ENCODE measurements at regions not wholly inside any gene's neighbourhood (a gene's known extent, or its start where the extent isn't known, plus 50 kb on each side); places are given as distances from the start of the nearest gene placed in this dataset.

GRCh38 chr11:19561011-19561410 is 151.6 kb upstream of the NAV2 start:
- DNase-seq (ENCODE audit: low read depth) (no peak), FAIRE-seq (no peak)
- peaks cover 1% of the 10 kb centered on the region for H3K27me3 ChIP-seq (ENCODE audit: control insufficient read depth, insufficient read depth, low read length)
- H3K36me3 ChIP-seq (ENCODE audit: control insufficient read depth, insufficient read depth, low read length) = no peaks in the 10 kb centered on the region
- H3K4me3 ChIP-seq (ENCODE audit: low read depth, low read length) = no peak overlapping the region
- TF ChIP-seq CTCF (IDR thresholded peaks at IDR 0.05; ENCODE audit: insufficient read depth, low read length, severe bottlenecking) = no peak

DNA sequence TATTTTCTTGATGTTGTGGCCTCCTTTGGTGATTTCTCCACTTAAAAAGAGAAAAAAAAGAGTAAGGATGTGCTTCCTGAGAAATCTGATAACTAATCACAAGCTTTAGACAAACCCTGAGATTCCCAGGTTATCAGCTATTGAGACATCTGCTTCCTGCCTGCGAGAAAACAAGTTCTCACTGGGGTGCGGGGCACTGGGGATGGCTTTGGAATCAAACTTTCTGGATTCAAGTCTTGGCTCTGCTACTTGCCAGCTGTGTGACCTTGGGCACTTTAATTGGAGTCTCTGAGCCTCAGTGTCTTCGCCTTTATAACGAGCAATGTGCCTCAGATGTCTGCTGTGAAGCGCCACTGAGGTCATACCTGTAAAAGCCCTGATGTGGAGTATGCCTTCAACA is 152.5 kb upstream of the NAV2 start:
- no peak for DNase-seq (ENCODE audit: low read depth)
- Histone ChIP-seq H3K27me3 (ENCODE audit: control insufficient read depth, insufficient read depth, low read length) (peaks cover 1% of the 10 kb centered on the region), H3K36me3 (ENCODE audit: control insufficient read depth, insufficient read depth, low read length) (no peaks in the 10 kb centered on the region), H3K4me3 (ENCODE audit: low read depth, low read length) (no peak overlapping the region)
- no peak for TF ChIP-seq CTCF (IDR thresholded peaks at IDR 0.05; ENCODE audit: insufficient read depth, low read length, severe bottlenecking)
- FAIRE-seq = no peak

DNA sequence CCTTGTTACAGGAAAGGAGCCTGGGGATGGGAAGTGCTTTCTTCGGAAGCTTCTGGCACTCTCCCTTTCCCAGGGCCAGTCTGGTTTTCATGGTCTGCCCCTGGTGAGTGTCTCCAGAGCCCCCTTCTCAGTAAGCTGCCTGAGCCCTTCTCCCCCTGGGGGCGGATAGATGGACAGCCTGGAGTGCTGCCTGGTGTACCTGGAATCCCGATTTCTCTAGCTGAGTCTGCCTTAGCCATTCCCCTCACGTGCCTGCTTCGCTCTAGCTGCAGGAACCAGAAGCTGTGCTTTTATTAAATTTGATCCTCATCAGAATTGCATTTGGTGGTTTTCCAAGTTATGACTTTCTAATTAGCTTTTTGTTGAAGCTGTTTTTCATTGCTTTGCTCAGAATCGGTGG is 152.9 kb upstream of the NAV2 start:
- Histone ChIP-seq H3K36me3 (ENCODE audit: control insufficient read depth, insufficient read depth, low read length) (no peaks in the 10 kb centered on the region), H3K27me3 (ENCODE audit: control insufficient read depth, insufficient read depth, low read length) (peaks cover 1% of the 10 kb centered on the region), H3K4me3 (ENCODE audit: low read depth, low read length) (no peak overlapping the region)
- TF ChIP-seq CTCF (IDR thresholded peaks at IDR 0.05; ENCODE audit: insufficient read depth, low read length, severe bottlenecking) = no peak
- FAIRE-seq = no peak
- DNase-seq (ENCODE audit: low read depth) = no peak

DNA sequence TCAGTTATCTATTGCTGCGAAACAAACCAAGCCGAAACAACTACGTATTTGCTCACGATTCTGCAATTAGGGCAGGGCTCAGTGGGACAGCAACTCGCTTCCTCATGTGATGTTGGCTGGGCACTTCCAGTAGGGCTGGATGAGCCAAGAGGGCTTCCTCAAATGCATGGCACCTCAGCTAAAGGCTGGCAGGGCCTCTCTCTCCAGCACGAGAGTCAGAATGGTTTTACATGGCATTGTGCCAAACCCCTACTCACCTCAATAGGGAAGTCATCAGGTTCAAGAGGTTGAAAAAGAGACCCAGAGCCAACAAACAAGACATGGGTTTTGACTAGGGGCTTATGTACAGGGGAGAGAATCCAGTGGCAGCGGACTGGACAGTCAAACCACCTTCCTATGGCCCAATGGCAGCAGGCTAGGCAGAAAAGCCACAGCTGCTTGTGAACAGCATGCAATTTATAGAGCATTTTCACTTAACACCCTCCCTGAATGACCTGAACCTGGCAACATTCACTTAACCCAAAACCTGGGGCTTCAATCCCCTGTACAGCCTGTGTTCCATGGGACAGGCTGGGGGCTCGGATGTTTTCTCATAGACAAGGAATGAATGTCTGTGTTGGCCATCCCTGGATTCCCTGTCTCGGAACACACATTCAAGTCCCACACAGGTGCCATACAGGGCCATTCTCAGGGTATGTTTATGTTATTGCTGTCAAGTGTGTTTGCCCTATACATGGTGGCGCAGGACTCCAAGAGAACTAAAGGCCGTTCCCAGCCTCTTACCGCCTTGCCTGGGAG is 154.2 kb upstream of the NAV2 start:
- TF ChIP-seq CTCF (IDR thresholded peaks at IDR 0.05; ENCODE audit: insufficient read depth, low read length, severe bottlenecking) = no peak
- Histone ChIP-seq H3K36me3 (ENCODE audit: control insufficient read depth, insufficient read depth, low read length) (no peaks in the 10 kb centered on the region), H3K4me3 (ENCODE audit: low read depth, low read length) (no peak overlapping the region), H3K27me3 (ENCODE audit: control insufficient read depth, insufficient read depth, low read length) (peaks cover 1% of the 10 kb centered on the region)
- DNase-seq (ENCODE audit: low read depth) (no peak), FAIRE-seq (no peak)

DNA sequence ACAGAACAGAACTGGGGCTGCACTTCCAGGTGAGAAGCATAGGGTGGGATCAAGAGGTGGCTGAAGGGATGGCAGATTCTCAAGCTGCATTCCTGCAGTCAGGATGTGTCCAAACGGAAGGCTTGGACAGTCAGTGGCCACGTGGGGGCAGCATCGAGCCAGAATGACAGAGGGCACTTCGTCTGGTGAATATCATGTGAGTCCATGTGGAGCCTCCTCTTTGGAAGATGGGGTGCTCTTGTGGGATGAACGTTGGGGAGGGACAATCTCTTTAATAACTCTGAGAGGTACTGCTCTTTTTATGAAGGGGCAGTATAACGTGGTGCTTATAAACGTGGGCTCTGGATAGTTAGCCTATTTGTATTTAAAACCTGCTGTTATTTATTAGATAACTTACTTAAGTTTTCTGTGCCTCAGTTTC is 154.9 kb upstream of the NAV2 start:
- DNase-seq (ENCODE audit: low read depth) = peak; percentile 59
- Histone ChIP-seq H3K36me3 (ENCODE audit: control insufficient read depth, insufficient read depth, low read length) (no peaks in the 10 kb centered on the region), H3K4me3 (ENCODE audit: low read depth, low read length) (no peak overlapping the region), H3K27me3 (ENCODE audit: control insufficient read depth, insufficient read depth, low read length) (peaks cover 1% of the 10 kb centered on the region)
- FAIRE-seq = peak; percentile 75
- TF ChIP-seq CTCF (IDR thresholded peaks at IDR 0.05; ENCODE audit: insufficient read depth, low read length, severe bottlenecking) = peak; percentile 87

GRCh38 chr11:19557185-19557584 is 155.5 kb upstream of the NAV2 start:
- no peak for FAIRE-seq
- DNase-seq (ENCODE audit: low read depth) = no peak
- TF ChIP-seq CTCF (IDR thresholded peaks at IDR 0.05; ENCODE audit: insufficient read depth, low read length, severe bottlenecking) = no peak
- Histone ChIP-seq H3K4me3 (ENCODE audit: low read depth, low read length) (no peak overlapping the region), H3K27me3 (ENCODE audit: control insufficient read depth, insufficient read depth, low read length) (peaks cover 1% of the 10 kb centered on the region), H3K36me3 (ENCODE audit: control insufficient read depth, insufficient read depth, low read length) (no peaks in the 10 kb centered on the region)
